ENCODE measurements at regions not wholly inside any gene's neighbourhood (a gene's known extent, or its start where the extent isn't known, plus 50 kb on each side); places are given as distances from the start of the nearest gene placed in this dataset.

- no peaks in the 10 kb centered on the region for H3K4me1 ChIP-seq (ENCODE audit: control insufficient read depth, insufficient read depth, low read length)
- ChIA-PET CTCF (interaction anchor here (0.6 kb wide), 1 partner anchor 162 kb away, joined by 5 read pairs; no protein-coding TSS in a partner anchor), POLR2A (no interaction called here)
Observed at GRCh38 chr10:108708363-108708762, 1214.9 kb downstream of the XPNPEP1 start.

DNA sequence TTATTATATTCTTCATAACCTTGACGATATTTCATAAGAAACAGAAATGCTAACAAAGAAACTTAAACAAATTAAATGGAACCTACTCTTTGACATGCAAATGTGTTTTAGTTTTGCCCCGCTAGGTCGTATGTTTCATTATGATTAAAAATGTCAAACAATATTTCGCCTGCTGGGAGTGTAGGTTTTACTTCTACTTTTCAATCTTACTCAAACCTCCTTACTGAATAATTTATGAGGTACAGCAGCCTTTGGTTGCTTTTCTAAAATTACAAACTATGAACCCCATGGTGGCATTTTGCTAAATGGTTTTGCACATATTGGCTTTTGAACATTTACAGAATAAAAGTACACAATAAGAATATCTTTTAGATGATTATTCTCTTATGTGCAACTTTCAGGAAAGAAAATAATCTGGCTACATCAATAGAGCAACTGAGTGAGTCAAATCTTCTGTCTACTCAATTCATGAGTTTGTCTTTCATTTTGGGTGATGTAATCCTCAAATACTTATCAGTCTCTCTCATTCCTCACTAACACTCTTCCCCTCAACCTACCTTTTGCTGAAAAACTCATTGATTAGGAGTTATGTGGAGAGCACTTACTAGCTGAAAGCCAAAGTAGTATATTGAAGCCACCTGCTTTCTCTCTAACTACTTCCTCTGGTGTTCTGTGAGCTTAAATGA is 1226.4 kb downstream of the XPNPEP1 start:
- H3K36me3 ChIP-seq (ENCODE audit: control insufficient read depth in 2 of 2, insufficient read depth in 1 of 2, low read length in 2 of 2) = no peaks in the 10 kb centered on the region
- ChIA-PET CTCF (no interaction called here), POLR2A (no interaction called here)
- no peak overlapping the region for H3K4me3 ChIP-seq (ENCODE audit: low read depth, low read length)
- H3K4me1 ChIP-seq (ENCODE audit: control insufficient read depth, insufficient read depth, low read length) = no peaks in the 10 kb centered on the region
- H3K27ac ChIP-seq (ENCODE audit: extremely low read depth, low read depth, low read length) = no peak overlapping the region
- H3K9me3 ChIP-seq (ENCODE audit: control insufficient read depth, insufficient read depth, low read depth, low read length) = no peaks in the 10 kb centered on the region
- TF ChIP-seq REPIN1 (tag by site-specific recombination; IDR thresholded peaks at IDR 0.05; ENCODE audit: low read depth) (no peak), ZSCAN18 (tag by site-specific recombination; IDR thresholded peaks at IDR 0.05) (no peak)

More at GRCh38 chr10:108708363-108708762, 1214.9 kb downstream of the XPNPEP1 start:
- no peaks in the 10 kb centered on the region for H3K36me3 ChIP-seq (ENCODE audit: control insufficient read depth in 2 of 2, insufficient read depth in 1 of 2, low read length in 2 of 2)
- TF ChIP-seq KLF7 (tag by site-specific recombination; IDR thresholded peaks at IDR 0.05; ENCODE audit: borderline replicate concordance) (no peak), ZNF114 (tag by site-specific recombination; IDR thresholded peaks at IDR 0.05) (no peak), ZNF473 (tag by site-specific recombination; IDR thresholded peaks at IDR 0.05) (no peak), ZSCAN30 (tag by site-specific recombination; IDR thresholded peaks at IDR 0.05) (no peak), ZNF404 (tag by site-specific recombination; IDR thresholded peaks at IDR 0.05) (no peak), ZNF423 (tag by site-specific recombination; IDR thresholded peaks at IDR 0.05) (no peak), ZNF140 (tag by site-specific recombination; IDR thresholded peaks at IDR 0.05) (no peak), ZNF391 (tag by site-specific recombination; IDR thresholded peaks at IDR 0.05; ENCODE audit: borderline replicate concordance, low read depth) (no peak)
- TF ChIP-seq, protein P1, sequence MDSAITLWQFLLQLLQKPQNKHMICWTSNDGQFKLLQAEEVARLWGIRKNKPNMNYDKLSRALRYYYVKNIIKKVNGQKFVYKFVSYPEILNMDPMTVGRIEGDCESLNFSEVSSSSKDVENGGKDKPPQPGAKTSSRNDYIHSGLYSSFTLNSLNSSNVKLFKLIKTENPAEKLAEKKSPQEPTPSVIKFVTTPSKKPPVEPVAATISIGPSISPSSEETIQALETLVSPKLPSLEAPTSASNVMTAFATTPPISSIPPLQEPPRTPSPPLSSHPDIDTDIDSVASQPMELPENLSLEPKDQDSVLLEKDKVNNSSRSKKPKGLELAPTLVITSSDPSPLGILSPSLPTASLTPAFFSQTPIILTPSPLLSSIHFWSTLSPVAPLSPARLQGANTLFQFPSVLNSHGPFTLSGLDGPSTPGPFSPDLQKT (IDR thresholded peaks at IDR 0.05; ENCODE audit: borderline replicate concordance, low read depth, low read length) = no peak
- TF ChIP-seq, protein P2, sequence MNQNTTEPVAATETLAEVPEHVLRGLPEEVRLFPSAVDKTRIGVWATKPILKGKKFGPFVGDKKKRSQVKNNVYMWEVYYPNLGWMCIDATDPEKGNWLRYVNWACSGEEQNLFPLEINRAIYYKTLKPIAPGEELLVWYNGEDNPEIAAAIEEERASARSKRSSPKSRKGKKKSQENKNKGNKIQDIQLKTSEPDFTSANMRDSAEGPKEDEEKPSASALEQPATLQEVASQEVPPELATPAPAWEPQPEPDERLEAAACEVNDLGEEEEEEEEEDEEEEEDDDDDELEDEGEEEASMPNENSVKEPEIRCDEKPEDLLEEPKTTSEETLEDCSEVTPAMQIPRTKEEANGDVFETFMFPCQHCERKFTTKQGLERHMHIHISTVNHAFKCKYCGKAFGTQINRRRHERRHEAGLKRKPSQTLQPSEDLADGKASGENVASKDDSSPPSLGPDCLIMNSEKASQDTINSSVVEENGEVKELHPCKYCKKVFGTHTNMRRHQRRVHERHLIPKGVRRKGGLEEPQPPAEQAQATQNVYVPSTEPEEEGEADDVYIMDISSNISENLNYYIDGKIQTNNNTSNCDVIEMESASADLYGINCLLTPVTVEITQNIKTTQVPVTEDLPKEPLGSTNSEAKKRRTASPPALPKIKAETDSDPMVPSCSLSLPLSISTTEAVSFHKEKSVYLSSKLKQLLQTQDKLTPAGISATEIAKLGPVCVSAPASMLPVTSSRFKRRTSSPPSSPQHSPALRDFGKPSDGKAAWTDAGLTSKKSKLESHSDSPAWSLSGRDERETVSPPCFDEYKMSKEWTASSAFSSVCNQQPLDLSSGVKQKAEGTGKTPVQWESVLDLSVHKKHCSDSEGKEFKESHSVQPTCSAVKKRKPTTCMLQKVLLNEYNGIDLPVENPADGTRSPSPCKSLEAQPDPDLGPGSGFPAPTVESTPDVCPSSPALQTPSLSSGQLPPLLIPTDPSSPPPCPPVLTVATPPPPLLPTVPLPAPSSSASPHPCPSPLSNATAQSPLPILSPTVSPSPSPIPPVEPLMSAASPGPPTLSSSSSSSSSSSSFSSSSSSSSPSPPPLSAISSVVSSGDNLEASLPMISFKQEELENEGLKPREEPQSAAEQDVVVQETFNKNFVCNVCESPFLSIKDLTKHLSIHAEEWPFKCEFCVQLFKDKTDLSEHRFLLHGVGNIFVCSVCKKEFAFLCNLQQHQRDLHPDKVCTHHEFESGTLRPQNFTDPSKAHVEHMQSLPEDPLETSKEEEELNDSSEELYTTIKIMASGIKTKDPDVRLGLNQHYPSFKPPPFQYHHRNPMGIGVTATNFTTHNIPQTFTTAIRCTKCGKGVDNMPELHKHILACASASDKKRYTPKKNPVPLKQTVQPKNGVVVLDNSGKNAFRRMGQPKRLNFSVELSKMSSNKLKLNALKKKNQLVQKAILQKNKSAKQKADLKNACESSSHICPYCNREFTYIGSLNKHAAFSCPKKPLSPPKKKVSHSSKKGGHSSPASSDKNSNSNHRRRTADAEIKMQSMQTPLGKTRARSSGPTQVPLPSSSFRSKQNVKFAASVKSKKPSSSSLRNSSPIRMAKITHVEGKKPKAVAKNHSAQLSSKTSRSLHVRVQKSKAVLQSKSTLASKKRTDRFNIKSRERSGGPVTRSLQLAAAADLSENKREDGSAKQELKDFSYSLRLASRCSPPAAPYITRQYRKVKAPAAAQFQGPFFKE (tag by site-specific recombination; IDR thresholded peaks at IDR 0.05; ENCODE audit: borderline replicate concordance) = no peak
- TF ChIP-seq, protein P3, sequence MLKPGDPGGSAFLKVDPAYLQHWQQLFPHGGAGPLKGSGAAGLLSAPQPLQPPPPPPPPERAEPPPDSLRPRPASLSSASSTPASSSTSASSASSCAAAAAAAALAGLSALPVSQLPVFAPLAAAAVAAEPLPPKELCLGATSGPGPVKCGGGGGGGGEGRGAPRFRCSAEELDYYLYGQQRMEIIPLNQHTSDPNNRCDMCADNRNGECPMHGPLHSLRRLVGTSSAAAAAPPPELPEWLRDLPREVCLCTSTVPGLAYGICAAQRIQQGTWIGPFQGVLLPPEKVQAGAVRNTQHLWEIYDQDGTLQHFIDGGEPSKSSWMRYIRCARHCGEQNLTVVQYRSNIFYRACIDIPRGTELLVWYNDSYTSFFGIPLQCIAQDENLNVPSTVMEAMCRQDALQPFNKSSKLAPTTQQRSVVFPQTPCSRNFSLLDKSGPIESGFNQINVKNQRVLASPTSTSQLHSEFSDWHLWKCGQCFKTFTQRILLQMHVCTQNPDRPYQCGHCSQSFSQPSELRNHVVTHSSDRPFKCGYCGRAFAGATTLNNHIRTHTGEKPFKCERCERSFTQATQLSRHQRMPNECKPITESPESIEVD (tag by site-specific recombination; IDR thresholded peaks at IDR 0.05) = no peak
- no peaks in the 10 kb centered on the region for H3K9me3 ChIP-seq (ENCODE audit: control insufficient read depth, insufficient read depth, low read depth, low read length)
- H3K4me3 ChIP-seq (ENCODE audit: low read depth, low read length) = no peak overlapping the region
- H3K27ac ChIP-seq (ENCODE audit: extremely low read depth, low read depth, low read length) = no peak overlapping the region
